ENCODE measurements at regions not wholly inside any gene's neighbourhood (a gene's known extent, or its start where the extent isn't known, plus 50 kb on each side); places are given as distances from the start of the nearest gene placed in this dataset.

DNA sequence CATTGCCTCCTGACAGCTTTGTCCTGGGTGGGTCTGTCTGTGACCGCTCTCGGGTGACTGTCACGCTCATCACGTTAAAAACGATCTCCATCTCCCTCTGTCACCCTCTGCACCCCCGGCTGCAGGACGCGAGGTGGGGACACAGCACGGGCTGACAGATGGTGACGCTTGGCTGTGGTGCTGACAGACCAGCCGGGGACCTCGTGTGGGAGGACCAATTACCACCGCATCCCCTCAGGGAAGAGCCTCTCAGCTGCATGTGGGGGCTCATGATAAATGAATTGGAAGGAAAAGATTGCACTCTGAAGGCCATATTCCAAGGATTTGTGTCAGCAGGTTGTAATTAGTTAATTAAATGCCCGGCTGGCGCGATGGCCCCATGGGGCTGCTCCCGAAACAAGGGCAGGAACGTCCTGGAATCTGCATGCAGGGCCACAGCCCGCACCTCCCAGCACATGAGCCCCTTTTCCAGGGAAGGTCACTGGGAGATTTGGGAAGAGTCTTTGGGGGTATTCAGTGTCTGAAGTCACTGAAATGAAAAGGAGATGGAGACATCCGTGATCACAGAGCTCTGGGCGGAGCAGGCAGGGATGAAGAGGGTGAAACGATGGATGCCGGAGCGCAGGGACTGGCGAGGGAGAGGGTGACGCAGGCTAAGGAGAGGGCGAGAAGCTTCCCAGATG lies 87.1 kb downstream of the ERMARD start:
- H3K27ac ChIP-seq (ENCODE audit: low read length), result no peak overlapping the region
- H3K27me3 Mint-ChIP-seq (ENCODE audit: low read depth in 2 of 2), result peaks cover 27 to 57% of the 10 kb centered on the region in 2 donors
- no peaks in the 10 kb centered on the region for H3K36me3 Mint-ChIP-seq
- 92% methylated on average over 27 of the region's 27 CpGs for WGBS (ENCODE audit: insufficient coverage)
- peaks cover 2% of the 10 kb centered on the region for H3K27me3 ChIP-seq (ENCODE audit: control insufficient read depth, insufficient read depth, low read length)
- TF ChIP-seq, protein P1, sequence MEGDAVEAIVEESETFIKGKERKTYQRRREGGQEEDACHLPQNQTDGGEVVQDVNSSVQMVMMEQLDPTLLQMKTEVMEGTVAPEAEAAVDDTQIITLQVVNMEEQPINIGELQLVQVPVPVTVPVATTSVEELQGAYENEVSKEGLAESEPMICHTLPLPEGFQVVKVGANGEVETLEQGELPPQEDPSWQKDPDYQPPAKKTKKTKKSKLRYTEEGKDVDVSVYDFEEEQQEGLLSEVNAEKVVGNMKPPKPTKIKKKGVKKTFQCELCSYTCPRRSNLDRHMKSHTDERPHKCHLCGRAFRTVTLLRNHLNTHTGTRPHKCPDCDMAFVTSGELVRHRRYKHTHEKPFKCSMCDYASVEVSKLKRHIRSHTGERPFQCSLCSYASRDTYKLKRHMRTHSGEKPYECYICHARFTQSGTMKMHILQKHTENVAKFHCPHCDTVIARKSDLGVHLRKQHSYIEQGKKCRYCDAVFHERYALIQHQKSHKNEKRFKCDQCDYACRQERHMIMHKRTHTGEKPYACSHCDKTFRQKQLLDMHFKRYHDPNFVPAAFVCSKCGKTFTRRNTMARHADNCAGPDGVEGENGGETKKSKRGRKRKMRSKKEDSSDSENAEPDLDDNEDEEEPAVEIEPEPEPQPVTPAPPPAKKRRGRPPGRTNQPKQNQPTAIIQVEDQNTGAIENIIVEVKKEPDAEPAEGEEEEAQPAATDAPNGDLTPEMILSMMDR (IDR thresholded peaks at IDR 0.05), result no peak
- H3K9me3 ChIP-seq (ENCODE audit: control insufficient read depth, insufficient read depth, low read length), result no peaks in the 10 kb centered on the region
- DNase-seq (no peak), ATAC-seq (no peak)
- no peaks in the 10 kb centered on the region for H3K36me3 ChIP-seq (ENCODE audit: control insufficient read depth, insufficient read depth, low read length)
- H3K27ac Mint-ChIP-seq, result no peak overlapping the region
- H3K4me1 Mint-ChIP-seq, result peaks cover 9% of the 10 kb centered on the region in 2 donors
- no peak overlapping the region for H3K4me3 Mint-ChIP-seq
- H3K4me1 ChIP-seq (ENCODE audit: control insufficient read depth, insufficient read depth, low read length), result no peaks in the 10 kb centered on the region
- no peaks in the 10 kb centered on the region for H3K9me3 Mint-ChIP-seq
- intact Hi-C loops (cut with micrococcal nuclease), result no loop called here
- no peak overlapping the region for H3K4me3 ChIP-seq (ENCODE audit: low read length)

- no peak for ATAC-seq
- TF ChIP-seq, protein P1 (IDR thresholded peaks at IDR 0.05), result no peak
- H3K27ac ChIP-seq (ENCODE audit: low read length), result no peak overlapping the region
- peaks cover 3% of the 10 kb centered on the region for H3K27me3 ChIP-seq (ENCODE audit: control insufficient read depth, insufficient read depth, low read length)
- H3K4me3 ChIP-seq (ENCODE audit: low read length), result no peak overlapping the region
- no peaks in the 10 kb centered on the region for H3K9me3 Mint-ChIP-seq
- no peaks in the 10 kb centered on the region for H3K4me1 ChIP-seq (ENCODE audit: control insufficient read depth, insufficient read depth, low read length)
- H3K4me3 Mint-ChIP-seq, result no peak overlapping the region
- H3K27ac Mint-ChIP-seq, result no peak overlapping the region
- intact Hi-C loops (cut with micrococcal nuclease), result no loop called here
- WGBS (ENCODE audit: insufficient coverage), result 83% methylated on average over 17 of the region's 17 CpGs
- peaks cover 27 to 54% of the 10 kb centered on the region in 2 donors for H3K27me3 Mint-ChIP-seq (ENCODE audit: low read depth in 2 of 2)
- no peaks in the 10 kb centered on the region for H3K36me3 Mint-ChIP-seq
- H3K4me1 Mint-ChIP-seq, result peaks cover 9% of the 10 kb centered on the region in 2 donors
- H3K36me3 ChIP-seq (ENCODE audit: control insufficient read depth, insufficient read depth, low read length), result no peaks in the 10 kb centered on the region
- no peak for DNase-seq
- no peaks in the 10 kb centered on the region for H3K9me3 ChIP-seq (ENCODE audit: control insufficient read depth, insufficient read depth, low read length)
Measured at GRCh38 chr6:169837529-169838250, 86.3 kb downstream of the ERMARD start.

DNA sequence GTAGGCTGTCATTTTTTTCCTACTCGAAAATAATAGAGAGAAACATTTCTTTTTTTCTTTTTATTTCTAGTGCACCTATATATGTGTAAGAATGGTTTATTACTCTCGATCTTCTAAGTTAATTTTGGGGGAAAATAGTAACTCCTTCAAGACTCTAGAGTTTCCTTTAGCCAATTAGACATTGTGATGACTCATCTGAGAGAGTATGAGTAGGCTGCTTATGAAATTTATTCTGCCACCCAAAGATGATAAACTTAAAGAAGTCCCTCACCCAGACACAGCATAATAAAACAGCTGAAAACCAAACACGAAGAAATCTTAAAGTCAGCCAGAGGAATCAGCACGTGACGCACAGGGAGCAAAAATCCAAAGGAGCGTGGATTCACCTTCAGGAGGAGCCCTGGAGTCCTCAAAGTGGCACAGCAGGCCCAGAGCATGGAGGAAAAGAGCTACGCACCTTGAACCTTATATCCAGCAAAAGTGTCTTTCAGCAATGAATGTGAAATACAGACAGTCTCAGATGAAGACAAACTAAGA lies 81.9 kb downstream of the ERMARD start:
- Histone ChIP-seq H3K27me3 (ENCODE audit: control insufficient read depth, insufficient read depth, low read length) (peaks cover 5% of the 10 kb centered on the region), H3K36me3 (ENCODE audit: control insufficient read depth, insufficient read depth, low read length) (no peaks in the 10 kb centered on the region), H3K27ac (ENCODE audit: low read length) (no peak overlapping the region), H3K9me3 (ENCODE audit: control insufficient read depth, insufficient read depth, low read length) (no peaks in the 10 kb centered on the region), H3K4me3 (ENCODE audit: low read length) (no peak overlapping the region), H3K4me1 (ENCODE audit: control insufficient read depth, insufficient read depth, low read length) (peaks cover 7% of the 10 kb centered on the region)
- TF ChIP-seq, protein P1 (IDR thresholded peaks at IDR 0.05), result no peak
- intact Hi-C loops (cut with micrococcal nuclease), result no loop called here
- H3K27ac Mint-ChIP-seq, result no peak overlapping the region
- DNase-seq (no peak), ATAC-seq (no peak)
- no peaks in the 10 kb centered on the region for H3K36me3 Mint-ChIP-seq
- H3K9me3 Mint-ChIP-seq, result no peaks in the 10 kb centered on the region
- 92% methylated on average over 5 of the region's 7 CpGs for WGBS (ENCODE audit: insufficient coverage)
- H3K4me3 Mint-ChIP-seq, result no peak overlapping the region
- H3K4me1 Mint-ChIP-seq, result peaks cover 11 to 17% of the 10 kb centered on the region in 2 donors
- peaks cover 45 to 62% of the 10 kb centered on the region in 2 donors for H3K27me3 Mint-ChIP-seq (ENCODE audit: low read depth in 2 of 2)

Measured in natural killer cell (primary cell).